GM21717 (cell line): ENCODE measurements at regions not wholly inside any gene's neighbourhood (a gene's known extent, or its start where the extent isn't known, plus 50 kb on each side); places are given as distances from the start of the nearest gene placed in this dataset.

Experiments
- ATAC-seq: cut with Tn5 transposase; IDR thresholded peaks from one replicate; pipeline ENCODE4 v1.9.1; 2021; ENCODE audit warnings: mild to moderate bottlenecking, moderate library complexity; ENCODE audit not compliant: unreplicated experiment

DNA sequence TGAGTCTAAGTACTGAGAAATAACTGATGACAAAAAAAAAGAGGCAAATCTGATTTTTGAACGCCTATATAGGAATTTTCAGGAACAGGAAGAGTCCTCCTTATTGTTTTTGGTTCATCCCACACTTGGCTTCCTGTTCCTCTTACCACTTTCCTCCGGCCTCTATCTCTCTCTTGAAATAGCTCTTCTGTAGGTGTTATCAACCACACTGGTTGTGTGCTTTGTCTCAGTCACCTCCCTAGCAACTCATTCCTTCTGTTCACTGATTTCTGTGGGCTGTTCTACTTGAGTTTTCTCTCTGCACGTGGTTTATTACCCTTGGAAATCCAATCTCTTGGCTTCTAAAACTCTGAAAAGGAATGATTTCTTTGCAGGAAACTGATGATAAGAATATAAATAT lies 78.7 kb upstream of the C11orf87 start:
- ATAC-seq: no peak

DNA sequence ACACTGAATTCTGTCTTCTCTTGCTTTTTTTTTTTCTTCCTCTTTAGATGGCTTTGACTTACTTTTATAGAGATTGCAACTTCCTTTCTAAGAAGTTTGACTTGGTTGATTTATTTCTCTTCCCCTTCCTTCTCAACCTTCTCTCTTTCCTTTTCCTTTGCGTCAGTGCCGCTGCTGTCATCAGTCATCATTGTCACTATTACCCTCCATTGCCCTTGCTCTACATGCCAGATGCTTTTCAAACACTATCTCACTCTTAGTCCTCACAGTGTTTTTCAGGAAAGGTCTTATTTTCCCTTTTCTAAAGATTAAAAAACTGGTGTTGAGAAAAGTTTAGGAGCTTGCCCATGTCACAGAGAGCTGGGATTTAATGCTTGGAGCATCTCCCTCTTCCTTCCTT lies 74.7 kb upstream of the C11orf87 start:
- no peak for ATAC-seq

DNA sequence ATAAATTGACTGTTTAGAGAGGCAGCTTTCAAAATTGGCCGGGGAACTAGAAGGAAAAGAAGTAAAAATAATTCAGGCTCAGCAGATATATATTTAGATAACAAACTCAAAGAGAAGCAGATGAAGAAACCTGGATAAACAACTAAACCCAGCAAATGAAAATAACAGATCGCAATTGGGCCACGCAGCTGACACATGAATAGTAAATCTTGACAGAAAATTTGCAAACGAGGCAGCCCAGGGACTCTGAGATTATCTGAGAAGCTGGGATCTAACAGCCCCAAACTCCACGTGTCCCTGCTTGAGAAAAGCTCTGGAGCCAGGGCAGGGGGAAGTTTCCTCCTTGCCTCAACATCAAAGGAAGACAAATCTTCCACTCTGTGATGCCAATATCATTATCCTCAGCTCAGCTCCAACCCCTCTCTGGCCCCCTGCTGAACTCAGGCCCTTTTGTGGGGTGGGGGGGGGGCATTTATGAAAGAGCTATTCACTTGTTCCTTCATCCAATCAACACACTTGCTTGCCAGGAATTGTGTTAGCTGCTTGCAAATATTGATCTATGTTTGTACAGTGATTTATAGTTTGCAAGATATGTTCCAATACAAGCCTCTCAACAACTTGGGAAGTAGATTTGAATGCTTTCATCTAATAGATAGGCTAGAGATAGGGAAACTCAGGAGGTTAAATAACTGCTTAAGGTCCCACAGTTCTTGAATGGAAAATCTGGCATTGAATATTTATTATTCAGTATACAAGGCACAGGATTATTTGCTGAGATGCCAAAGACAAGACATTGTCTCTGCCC lies 72.5 kb upstream of the C11orf87 start:
- ATAC-seq: no peak

DNA sequence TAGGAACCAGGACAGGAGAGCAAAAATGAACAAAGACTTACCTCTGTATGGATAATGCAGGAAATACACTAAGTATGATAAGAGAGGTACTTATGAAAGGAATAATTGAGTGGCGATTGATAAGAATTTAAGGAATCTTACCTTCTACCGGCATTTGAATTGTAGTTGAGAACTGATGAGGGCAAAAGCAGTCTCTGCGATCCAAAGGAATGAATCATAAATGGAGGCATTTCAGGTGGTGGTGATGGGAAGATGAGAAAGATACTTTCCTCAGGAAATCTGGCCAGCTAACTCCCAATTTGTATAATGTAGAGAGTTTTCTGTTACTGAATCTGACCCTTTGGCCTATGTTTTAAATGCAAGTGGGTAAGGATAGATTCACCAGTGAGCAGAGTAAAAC lies 71.9 kb upstream of the C11orf87 start:
- no peak for ATAC-seq

DNA sequence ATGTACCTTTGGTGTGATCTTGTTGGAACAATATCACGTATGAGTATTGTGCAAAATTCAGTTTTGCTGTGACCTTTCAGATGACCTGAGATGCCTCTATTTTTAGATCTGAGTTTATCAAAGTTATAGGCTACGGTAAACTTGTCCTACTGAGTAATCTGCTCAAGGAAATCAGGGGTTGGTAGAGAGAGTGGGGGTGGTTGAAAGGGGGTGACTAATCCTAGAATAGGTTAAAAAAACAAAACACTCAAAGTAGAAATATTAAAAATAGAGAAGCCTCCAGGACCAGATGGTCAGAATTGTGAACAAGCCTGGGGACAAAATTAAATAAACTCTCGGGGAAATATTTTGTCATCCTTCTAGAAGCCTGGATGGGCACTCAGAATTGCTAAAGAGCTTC lies 59.9 kb upstream of the C11orf87 start:
- ATAC-seq: no peak

DNA sequence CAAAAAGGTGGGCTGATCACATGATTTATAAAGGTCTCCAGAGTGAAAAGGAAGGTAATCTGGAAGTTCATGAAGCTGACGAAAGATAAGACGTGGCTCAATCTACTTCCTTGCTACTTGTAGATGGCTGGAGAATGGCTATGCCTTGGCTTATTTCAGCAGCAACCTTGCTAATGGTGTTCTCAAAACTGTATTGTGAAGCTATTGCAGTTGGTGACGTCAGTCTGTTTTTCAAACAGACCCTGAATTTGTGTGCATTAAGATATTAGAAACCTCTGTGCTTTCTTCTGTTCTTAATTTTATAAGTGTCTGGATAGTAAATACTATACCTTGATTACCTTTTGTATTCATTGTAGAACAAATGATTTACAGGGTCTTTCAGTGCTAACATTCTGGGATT lies 58.3 kb upstream of the C11orf87 start:
- ATAC-seq: no peak

DNA sequence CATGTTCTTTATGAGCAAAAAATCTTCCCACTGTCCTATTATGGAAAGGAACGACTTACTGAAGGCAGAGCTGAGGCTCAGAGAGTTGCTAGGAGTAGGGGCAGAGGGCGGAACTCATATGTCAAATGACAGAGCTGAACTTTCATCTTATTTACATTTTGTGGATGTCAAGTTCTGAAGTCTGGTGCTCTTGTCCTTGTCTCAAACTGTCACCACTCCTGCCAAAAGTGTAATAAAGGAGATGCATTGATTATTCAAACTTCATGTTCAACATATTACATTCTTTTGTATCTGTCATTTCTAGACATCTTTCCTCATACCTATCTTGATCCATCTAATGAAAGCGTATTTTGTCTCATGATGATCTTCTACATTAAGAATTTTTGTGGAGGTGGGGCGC lies 57.1 kb upstream of the C11orf87 start:
- ATAC-seq: no peak

DNA sequence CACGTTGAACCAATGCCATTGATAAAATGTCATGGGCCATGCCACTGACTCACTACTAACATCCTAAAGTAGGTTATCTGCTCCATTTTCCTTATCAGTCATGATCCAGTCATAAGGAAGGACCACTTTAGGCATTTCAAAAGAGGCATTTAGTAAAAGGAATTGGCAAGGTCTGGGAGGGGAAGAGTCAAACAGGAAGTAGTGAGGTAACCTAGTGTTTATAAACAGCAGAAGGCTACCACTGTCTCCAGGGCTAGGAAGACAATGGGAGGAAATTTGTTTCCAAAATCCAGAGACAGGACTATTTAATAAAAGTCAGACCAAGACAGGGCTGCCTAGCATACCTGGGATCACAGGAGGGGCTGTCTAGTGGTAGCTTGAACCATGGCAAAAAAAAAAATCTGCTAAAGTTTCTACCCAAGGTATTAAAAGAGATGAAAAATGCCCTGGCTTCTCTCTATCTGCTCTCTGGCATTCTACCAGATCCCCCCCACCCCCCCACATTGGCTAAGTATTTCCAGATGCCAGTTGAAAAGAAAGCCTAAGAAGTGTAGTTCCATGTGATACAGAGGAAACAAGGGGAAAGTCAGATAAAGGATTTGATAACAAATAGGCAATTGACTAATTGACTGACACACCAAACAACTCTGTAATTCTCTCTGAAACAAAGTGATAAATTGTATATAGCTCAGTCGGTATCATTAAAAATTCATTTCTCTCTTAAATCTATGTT lies 50.4 kb upstream of the C11orf87 start:
- ATAC-seq: no peak
